Small intestine (tissue), 7 donors: ENCODE measurements at regions not wholly inside any gene's neighbourhood (a gene's known extent, or its start where the extent isn't known, plus 50 kb on each side); places are given as distances from the start of the nearest gene placed in this dataset.
"Not testable (repeated sequence)": the region's sequence is repeated elsewhere in the genome, so short reads cannot be mapped to it uniquely, and the experiment has no call there.

Source experiments
- DNase-seq, 2 donors: peaks; one replicate each; pipeline versions ENCODE4 v3.0.0 to v3.0.0-alpha.2; 2013
- FAIRE-seq: peaks from 2 replicates; lab custom pipeline; 2012; peaks lifted over from hg19 to GRCh38; lab: Jason Lieb, UNC
- H3K27ac ChIP-seq, 3 donors: one replicate each; pipeline ENCODE4 v1.5.1; 2013; ENCODE audit warnings: low read length in 2 of 3, mild to moderate bottlenecking in 2 of 3, control low read depth in 1 of 3, inconsistent platforms in 1 of 3, low read depth in 1 of 3, moderate library complexity in 1 of 3
- H3K27me3 ChIP-seq, 3 donors: one replicate each; pipeline ENCODE4 v1.6.1; 2013; ENCODE audit warnings: low read length in 3 of 3, inconsistent platforms in 1 of 3; ENCODE audit not compliant: control insufficient read depth in 3 of 3, insufficient read depth in 3 of 3
- H3K36me3 ChIP-seq, 3 donors: one replicate each; pipeline ENCODE4 v1.6.1; 2013; ENCODE audit warnings: low read length in 3 of 3, inconsistent platforms in 1 of 3, low read depth in 1 of 3, mild to moderate bottlenecking in 1 of 3, moderate library complexity in 1 of 3; ENCODE audit not compliant: control insufficient read depth in 3 of 3, insufficient read depth in 2 of 3
- H3K4me1 ChIP-seq, 3 donors: one replicate each; pipeline ENCODE4 v1.6.1; 2013; ENCODE audit warnings: low read length in 2 of 3, inconsistent platforms in 1 of 3, low read depth in 1 of 3, mild to moderate bottlenecking in 1 of 3, moderate library complexity in 1 of 3; ENCODE audit not compliant: control insufficient read depth in 3 of 3, insufficient read depth in 2 of 3
- H3K4me3 ChIP-seq, 3 donors: one replicate each; pipeline ENCODE4 v1.5.1; 2013; ENCODE audit warnings: low read length in 3 of 3, control low read depth in 1 of 3, inconsistent platforms in 1 of 3, low read depth in 1 of 3, mild to moderate bottlenecking in 1 of 3, moderate library complexity in 1 of 3
- H3K9me3 ChIP-seq, 2 donors: one replicate each; pipeline ENCODE4 v1.6.1; 2013; ENCODE audit warnings: low read depth in 1 of 2, low read length in 1 of 2; ENCODE audit not compliant: control insufficient read depth in 2 of 2, insufficient read depth in 1 of 2
- WGBS, 3 donors: extraction: QIAGEN DNeasy Blood & Tissue Kit; methylation state at CpG; one replicate each; pipeline ENCODE4 v1.1.7; 2013; 5-methylcytosine and 5-hydroxymethylcytosine counted together
- donor health status: healthy with polysubstance abuse.
- donor health status: control.
- donor health status: control.
- donor health status: Bipolar disorder and iron deficiency.
- donor health status: healthy.

DNA sequence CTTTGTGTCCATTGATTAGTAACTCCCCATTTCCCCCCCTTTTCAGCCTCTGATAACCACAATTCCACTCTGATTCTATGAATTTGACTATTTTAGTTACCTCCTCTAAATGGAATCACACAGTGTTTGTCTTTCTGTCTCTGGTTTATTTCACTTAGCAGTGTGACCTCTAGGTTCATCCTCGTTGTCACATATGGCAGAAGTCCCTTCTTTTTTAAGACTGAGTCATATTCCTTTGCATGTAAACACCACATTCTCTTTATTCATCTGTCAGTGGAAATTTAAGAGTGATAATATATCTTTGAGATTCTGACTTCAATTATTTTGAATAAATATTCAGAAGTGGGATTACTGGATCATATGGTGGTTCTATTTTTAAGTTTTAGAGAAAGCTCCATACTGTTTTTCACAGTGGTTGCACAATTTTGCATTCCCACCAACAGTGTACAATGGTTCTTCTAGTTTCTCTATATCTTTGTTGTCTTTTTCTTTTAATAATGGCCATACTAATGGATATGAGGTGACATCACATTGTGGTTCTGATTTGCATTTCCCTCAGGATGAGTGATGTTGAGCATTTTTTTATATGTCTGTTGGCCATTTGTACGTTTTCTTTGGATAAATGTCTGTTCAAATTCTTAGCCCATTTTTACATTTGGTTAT lies 126.1 kb upstream of the GRB10 start:
- no peak overlapping the region for H3K4me3 ChIP-seq
- no peak for FAIRE-seq
- WGBS, 3 donors = 27 to 46% (median 40%) methylated on average over 2 of the region's 2 CpGs
- no peak overlapping the region for H3K27ac ChIP-seq
- H3K4me1 ChIP-seq = no peaks in the 10 kb centered on the region
- no peak for DNase-seq
- H3K9me3 ChIP-seq = no peaks in the 10 kb centered on the region
- no peaks in the 10 kb centered on the region for H3K36me3 ChIP-seq
- H3K27me3 ChIP-seq = peaks cover 0 to 2% (median 0%) of the 10 kb centered on the region in 3 donors

DNA sequence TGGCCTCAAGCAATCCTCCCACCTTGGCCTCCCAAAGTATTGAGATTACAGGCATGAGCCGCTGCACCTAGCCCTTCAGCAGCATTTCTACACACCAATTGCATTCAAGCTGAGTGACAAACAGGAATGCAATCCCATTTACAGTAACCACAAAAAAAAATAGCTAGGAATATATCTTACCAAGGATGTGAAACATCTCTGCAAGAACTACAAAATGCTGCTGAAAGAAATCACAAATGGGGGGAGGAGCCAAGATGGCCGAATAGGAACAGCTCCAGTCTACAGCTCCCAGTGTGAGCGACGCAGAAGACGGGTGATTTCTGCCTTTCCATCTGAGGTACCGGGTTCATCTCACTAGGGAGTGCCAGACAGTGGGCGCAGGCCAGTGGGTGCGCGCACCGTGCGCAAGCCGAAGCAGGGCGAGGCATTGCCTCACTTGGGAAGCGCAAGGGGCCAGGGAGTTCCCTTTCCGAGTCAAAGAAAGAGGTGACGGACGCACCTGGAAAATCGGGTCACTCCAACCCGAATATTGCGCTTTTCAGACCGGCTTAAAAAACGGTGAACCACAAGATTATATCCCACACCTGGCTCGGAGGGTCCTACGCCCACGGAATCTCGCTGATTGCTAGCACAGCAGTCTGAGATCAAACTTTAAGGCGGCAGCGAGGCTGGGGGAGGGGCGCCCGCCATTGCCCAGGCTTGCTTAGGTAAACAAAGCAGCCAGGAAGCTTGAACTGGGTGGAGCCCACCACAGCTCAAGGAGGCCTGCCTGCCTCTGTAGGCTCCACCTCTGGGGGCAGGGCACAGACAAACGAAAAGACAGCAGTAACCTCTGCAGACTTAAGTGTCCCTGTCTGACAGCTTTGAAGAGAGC lies 116.1 kb upstream of the GRB10 start:
- H3K4me1 ChIP-seq, DNase-seq, FAIRE-seq, H3K4me3 ChIP-seq, H3K9me3 ChIP-seq, H3K27ac ChIP-seq, H3K36me3 ChIP-seq, H3K27me3 ChIP-seq: not testable (repeated sequence)
- 75 to 81% (median 80%) methylated on average over 22 to 30 of the region's 31 CpGs for WGBS, 3 donors

DNA sequence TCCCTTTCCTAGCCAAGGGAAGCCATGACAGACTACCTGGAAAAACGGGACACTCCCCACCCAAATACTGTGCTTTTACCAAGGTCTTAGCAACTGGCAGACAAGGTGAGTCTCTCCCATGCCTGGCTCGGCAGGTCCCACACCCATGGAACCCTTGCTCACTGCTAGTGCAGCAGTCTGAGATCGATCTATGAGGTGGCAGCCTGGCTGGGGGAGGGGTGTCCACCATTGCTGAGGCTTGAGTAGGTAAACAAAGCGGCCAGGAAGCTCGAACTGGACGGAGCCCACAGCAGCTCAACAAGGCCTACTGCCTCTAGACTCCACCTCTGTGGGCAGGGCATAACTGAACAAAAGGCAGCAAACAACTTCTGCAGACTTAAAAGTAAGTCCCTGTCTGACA lies 104.4 kb upstream of the GRB10 start:
- not testable (repeated sequence) for H3K27me3 ChIP-seq, FAIRE-seq, DNase-seq, H3K9me3 ChIP-seq, H3K27ac ChIP-seq, H3K36me3 ChIP-seq, H3K4me3 ChIP-seq, H3K4me1 ChIP-seq
- 41 to 59% (median 58%) methylated on average over 6 of the region's 6 CpGs for WGBS, 3 donors

DNA sequence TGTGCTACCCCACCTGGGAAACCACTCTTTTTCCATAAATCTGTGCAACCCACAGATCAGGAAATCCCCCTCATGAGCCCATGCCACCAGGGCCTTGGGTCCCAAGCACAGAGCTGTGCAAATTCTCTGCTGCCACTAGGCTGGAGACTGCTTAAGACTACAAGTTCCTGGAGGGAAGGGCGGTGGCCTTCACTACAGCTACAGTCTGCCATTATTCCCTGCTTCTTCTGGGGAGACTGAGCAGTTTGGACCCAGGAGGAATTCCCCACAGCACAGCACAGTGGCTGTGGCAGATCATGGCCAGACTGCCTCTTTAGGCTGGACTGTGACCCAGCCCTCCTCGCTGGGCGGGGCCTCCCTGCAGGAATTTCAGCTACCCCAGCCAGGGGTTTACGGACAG lies 89.7 kb upstream of the GRB10 start:
- Histone ChIP-seq H3K27me3 (peaks cover 0 to 2% (median 0%) of the 10 kb centered on the region in 3 donors), H3K4me1 (no peaks in the 10 kb centered on the region), H3K9me3 (no peaks in the 10 kb centered on the region), H3K4me3 (no peak overlapping the region), H3K27ac (no peak overlapping the region), H3K36me3 (no peaks in the 10 kb centered on the region)
- FAIRE-seq (no peak), DNase-seq (no peak)
- WGBS, 3 donors = 44 to 73% (median 62%) methylated on average over 4 of the region's 4 CpGs

DNA sequence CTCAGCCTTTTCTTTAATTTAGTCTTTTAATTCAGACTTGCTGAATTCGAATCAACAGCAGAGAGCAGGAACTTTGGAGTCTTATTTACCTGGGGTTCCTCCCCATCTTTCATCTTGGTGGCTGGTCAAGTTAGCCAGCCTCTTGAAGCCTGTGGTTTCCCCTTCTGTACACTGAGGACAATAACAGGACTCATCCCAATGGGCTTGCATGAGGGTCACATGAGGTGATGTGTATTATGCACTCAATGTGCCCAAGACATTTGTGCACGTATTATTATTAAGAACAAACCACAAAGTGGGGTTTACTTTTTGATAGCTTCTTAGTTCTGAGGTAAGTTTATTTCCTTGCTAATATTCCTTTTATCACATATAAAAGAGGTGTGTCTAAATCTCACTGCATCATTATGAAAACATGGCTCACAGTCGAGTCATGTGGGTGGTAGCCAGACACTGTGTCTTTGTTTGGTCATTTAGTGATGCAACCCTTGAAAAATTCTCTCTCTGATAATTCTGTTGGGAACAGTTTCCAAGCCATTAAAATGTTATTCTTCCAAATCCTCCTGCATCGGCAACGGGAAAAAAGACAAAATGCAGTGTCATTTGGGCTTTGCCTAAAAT lies 86.5 kb upstream of the GRB10 start:
- 62 to 65% (median 64%) methylated on average over 5 of the region's 5 CpGs for WGBS, 3 donors
- FAIRE-seq (no peak), DNase-seq (no peak)
- no peak overlapping the region for H3K27ac ChIP-seq
- H3K4me3 ChIP-seq = no peak overlapping the region
- H3K27me3 ChIP-seq = peaks cover 0 to 2% (median 0%) of the 10 kb centered on the region in 3 donors
- no peaks in the 10 kb centered on the region for H3K4me1 ChIP-seq
- H3K9me3 ChIP-seq = no peaks in the 10 kb centered on the region
- H3K36me3 ChIP-seq = no peaks in the 10 kb centered on the region

DNA sequence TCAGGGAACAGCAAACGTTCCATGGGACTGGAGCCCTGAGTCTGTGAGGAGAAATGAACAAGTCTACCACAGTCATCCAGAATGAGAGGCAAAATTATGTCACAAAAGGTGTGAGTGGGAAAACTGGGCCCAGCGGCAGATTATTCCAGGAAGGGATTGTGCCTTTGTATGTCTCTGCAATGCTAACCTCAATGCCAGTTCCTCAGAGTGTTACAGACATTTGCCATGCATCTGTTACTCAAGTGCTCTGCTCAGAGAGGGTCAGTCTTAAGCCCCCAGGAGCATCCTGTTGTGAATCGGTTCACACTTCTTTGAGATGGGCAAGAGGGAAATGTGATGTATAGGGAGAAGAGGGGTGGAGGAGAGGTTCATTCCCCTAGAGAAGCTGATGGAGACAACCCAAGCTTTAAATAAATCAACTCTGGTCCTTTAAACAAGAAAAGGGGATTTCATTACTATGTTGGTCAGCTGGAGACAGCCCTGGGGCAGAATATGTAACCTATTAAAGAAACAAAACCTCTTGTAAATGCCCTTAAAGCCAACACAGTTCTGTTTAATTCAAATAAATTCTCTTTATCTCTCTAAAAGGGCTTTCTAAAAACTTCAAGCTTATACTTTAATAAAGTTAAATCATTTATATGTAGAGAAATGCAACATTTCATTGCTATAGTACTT lies 85.9 kb upstream of the GRB10 start:
- no peaks in the 10 kb centered on the region for H3K4me1 ChIP-seq
- peaks cover 0 to 2% (median 0%) of the 10 kb centered on the region in 3 donors for H3K27me3 ChIP-seq
- H3K27ac ChIP-seq = no peak overlapping the region
- FAIRE-seq (no peak), DNase-seq (no peak)
- 76 to 78% (median 76%) methylated on average over 3 of the region's 3 CpGs for WGBS, 3 donors
- no peaks in the 10 kb centered on the region for H3K36me3 ChIP-seq
- no peaks in the 10 kb centered on the region for H3K9me3 ChIP-seq
- H3K4me3 ChIP-seq = no peak overlapping the region

DNA sequence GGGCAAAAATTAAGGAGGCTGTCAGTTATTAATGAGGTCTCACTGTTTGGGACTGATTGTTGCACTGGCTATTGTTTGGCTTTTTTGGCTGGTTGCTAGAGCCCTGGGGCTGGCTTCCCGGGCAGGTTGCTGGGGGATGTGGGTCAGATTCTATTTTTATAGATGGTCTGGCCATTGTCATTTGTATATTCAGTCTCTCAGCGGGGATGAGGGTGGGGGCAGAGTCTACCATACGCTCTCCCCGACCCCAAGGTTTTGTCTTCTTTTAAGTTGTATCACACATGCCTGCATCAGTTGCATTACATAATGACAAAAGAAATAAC lies 84.3 kb upstream of the GRB10 start:
- no peaks in the 10 kb centered on the region for H3K4me1 ChIP-seq
- no peak overlapping the region for H3K27ac ChIP-seq
- H3K4me3 ChIP-seq = no peak overlapping the region
- H3K9me3 ChIP-seq = no peaks in the 10 kb centered on the region
- DNase-seq (no peak), FAIRE-seq (no peak)
- 76 to 88% (median 82%) methylated on average over 4 of the region's 4 CpGs for WGBS, 3 donors
- peaks cover 0 to 2% (median 0%) of the 10 kb centered on the region in 3 donors for H3K27me3 ChIP-seq
- no peaks in the 10 kb centered on the region for H3K36me3 ChIP-seq

DNA sequence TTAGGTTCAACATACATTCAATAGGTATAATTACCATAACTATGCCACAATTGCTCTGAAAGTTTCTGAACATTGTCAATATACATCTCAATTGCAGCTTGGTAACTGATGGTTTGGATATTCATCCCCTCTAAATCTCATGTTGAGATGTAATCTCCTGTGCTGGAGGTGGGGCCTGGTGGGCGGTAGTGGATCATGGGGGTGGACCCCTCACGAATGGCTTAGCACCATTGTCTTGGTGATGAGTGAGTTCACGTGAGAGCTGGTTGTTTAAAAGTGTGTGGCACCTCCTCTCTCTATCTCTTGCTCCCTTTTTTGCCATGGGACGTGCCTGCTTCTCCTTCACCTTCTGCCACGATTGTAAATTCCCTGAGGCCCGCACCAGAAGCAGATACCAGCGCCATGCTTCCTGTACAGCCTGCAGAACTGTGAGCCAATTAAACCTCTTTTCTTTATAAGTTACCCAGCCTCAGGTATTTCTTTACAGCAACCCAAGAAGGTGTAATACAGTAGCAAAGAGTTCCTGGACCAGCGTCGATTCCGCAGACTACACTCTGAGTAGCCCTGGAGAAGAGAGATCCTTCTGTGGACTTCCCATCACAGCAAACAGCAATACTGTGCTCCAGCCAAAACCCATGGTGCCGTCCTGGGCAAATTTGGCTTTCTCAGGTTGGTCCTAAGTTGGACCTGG lies 83.8 kb upstream of the GRB10 start:
- peaks cover 0 to 2% (median 0%) of the 10 kb centered on the region in 3 donors for H3K27me3 ChIP-seq
- H3K4me1 ChIP-seq = no peaks in the 10 kb centered on the region
- FAIRE-seq (no peak), DNase-seq (no peak)
- 84 to 93% (median 89%) methylated on average over 11 of the region's 11 CpGs for WGBS, 3 donors
- H3K9me3 ChIP-seq = no peaks in the 10 kb centered on the region
- no peak overlapping the region for H3K4me3 ChIP-seq
- H3K36me3 ChIP-seq = no peaks in the 10 kb centered on the region
- no peak overlapping the region for H3K27ac ChIP-seq
